HTR-8/SVneo (cell line): ENCODE measurements at regions not wholly inside any gene's neighbourhood (a gene's known extent, or its start where the extent isn't known, plus 50 kb on each side); places are given as distances from the start of the nearest gene placed in this dataset.

Source experiments
- DNase-seq: peaks from one replicate; pipeline ENCODE4 v3.0.0; 2011; ENCODE audit warnings: low spot score, mixed read lengths; ENCODE audit not compliant: insufficient read length
- FAIRE-seq: peaks from 2 replicates; lab custom pipeline; 2011; peaks lifted over from hg19 to GRCh38; lab: Jason Lieb, UNC

DNA sequence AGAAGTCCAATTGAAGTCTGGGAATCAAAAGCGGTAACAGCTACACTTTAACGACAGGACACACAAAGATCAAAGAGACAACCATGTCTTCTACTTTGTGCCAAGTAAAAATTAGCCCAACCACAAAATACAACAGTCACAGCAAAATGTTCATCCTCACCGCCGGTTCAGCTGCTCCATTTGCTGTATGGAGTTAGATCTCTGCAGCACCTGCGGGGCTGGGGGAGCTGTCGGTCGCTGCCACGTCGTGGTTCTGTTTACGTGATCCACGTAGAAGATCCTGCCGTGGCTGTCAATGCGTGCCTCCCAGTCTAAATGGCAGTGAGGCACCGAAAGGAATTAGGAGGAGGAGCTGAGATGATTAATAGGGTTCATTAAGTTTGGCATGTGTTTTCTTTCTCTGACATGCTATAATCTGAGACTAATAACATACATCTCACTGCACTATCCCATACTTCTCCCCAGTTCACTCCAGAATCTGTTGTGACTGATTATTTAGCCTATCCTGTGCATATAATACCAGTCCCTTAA, 136.5 kb upstream of the STK17B start:
- DNase-seq (no peak), FAIRE-seq (no peak)

DNA sequence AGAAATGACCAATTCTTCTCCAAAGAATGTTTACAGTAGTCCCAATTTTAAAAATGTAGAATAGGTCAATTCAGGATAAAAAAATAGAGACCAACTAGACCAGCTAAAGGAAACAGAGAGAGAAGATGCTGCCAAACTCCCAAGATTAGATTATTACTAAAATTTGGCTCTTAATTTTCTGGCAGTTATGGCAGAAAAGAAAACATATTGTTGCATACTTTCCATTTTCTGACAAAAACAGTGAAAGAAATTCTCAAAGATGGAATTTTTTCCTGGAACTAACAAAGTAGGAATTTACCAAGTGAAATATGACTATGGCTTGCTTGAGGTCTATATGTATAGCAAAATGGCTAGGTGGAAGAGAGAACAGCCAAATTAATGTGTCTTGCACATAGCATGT, 138.3 kb upstream of the STK17B start:
- DNase-seq (no peak), FAIRE-seq (no peak)

DNA sequence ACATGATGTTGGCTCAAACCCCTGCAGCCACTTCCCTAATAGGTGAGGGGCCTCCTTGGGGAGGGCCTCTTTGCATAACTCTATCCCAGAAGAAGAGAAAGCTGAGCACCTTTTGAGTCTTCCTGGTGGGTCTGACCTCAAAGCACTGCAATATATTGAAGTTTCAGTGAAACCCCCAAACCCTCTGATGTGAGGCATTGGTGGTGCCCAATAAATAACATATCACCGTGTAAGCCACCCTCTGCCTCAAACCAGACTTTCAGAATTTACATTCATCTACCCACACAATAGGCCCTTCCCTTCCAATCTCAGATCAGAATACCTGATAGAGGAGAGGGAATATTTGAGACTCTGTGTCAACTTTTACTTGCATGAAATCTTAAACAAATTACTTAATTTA, 142.8 kb upstream of the STK17B start:
- FAIRE-seq (no peak), DNase-seq (no peak)

DNA sequence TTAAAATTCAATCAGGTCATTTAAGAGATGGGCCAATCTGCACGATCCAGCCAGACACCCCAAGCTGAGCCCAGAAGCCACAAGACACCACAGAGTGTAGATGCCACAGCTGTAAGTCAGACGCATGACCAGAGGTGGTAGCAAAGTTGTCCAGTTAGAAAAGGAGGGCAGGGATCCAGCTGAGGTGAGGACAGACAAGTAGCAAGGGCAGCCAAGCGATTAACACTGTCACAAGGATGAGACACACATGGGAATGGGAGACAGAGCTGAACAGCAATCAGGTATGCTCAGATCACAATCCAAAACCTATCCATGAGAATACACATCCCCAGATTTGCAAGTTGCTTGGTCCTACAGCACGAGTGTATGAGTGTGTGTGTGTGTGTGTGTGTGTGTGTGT, 143.4 kb upstream of the STK17B start:
- no peak for DNase-seq
- FAIRE-seq, result peak; percentile 80

DNA sequence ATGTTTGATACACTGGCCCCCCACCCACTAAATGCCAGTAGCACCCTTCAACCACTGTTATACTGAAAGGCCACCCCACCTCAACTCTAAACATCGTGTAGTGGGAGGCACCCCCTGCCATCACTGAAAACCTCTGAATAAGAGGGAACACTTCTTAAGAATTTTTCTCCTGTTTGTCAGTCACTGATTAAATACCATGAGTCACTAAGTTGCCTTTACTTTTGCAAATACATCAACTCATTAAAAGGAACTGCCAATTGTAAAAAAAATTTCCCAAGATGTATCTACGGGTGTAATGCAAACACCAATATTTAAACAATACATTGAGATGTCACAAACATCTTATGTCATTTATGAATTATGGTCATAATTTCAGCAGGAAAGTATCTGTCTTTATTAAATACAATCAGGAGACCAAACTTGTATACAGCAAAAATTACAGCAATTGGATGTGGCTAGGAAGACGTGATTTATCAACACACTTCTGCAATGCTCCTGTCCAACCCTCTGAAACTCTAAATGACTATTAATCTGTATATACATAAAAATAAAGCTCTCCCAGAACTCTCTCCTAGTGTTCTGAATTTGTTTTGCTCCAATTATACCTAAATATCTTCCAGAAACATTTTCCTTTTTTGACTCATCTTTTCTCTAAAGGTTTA, 144.1 kb upstream of the STK17B start:
- DNase-seq, result no peak
- FAIRE-seq, result no peak

DNA sequence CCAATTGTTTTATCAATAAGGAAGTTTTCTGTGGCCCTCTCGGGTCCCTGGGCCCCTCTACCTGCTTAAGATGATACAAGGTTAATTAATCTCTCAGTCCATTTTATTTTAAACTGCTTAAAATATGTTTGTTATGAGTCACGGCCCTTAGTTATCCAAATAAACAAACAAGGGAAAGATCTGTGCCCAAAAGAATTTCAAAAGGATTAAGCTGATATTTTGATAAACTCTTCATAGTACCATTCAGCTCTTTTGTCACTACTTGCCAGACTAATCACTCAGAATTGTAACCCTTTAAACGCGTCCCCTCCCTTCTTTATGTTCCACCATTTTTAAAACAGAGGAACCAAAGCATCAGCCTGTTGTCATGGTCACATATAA, 144.7 kb upstream of the STK17B start:
- FAIRE-seq, result no peak

DNA sequence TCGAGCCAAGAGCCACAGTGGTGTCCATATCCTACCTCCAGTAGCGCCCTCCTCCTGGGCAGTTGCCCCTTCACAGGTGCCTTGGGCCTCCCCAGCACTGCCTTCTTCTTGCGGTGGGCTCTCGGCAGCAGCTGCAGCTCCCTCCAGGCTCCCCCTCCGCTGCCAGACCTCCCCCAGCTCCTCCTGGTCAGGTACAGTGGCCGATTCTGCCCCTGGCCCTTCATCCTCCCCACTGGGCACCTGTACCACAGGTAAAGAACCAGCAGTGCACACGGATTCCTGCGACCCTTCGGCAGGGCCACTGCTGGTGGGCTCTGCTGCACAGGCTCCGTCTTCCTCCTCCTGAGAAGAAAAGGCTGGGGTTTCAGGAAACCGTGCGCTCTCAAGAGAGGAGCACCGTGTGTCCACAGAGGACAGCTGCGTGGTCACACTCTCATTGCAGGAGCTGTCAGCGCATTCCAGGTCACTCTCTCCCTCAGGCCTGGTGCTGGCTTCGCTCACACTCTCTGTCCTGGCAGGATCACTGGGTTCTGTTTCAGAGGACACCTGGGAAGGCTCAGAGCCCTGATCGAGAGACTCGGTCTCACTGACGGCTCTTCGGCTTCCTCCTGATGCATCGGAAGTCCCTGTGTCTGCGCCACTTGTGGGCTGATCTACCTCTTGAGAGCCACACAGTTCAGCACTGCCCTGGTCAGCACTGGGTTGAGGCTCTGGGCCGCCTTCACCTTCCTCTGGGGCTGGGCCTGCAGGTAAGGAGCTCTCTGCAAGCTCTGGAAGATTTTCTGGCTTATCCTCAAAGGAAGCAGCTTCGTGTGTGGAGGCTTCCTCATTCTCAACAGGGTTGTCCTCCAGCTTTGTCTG, 147.4 kb upstream of the STK17B start:
- no peak for FAIRE-seq
- no peak for DNase-seq

More for the DNA sequence above, 144.7 kb upstream of the STK17B start:
- DNase-seq, result no peak

DNA sequence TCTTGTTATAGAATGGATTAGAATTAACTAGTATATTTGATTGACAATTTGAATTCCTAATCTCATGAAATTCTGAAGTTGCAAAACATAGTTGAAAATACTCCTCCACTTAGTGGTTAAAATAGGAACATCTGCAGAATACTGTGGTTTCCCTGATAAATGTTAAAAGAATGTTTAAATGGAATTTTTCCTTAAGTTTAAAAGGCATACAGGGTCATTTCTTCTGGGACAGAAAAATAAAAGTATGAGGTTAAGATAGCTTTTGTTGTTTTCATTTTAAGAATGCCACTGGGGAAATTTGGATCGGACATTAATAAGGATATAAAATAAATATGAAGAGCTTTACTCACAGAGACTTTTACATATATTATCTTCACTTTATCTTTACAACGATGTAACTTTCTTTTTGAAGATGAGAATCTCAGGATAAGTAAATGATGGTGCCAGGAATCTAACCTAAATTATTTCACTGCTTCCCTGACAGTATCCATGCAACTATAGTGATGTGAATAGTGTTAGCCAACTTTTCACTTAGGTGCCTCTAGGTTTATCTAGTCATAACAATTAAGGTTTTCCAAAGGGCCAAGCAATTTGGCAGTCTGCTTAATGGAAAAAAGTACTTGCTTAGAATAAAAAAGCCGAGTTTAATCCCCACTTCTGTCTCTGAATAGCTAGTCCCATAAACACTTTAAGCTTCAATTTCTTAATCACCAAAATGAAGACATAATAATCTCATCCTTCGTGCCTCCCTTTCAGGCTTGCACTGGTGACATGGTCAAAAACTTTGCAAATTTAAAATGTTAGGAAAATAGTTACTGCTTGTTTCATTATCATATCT, 151.8 kb upstream of the STK17B start:
- FAIRE-seq (no peak), DNase-seq (peak; percentile 17)

DNA sequence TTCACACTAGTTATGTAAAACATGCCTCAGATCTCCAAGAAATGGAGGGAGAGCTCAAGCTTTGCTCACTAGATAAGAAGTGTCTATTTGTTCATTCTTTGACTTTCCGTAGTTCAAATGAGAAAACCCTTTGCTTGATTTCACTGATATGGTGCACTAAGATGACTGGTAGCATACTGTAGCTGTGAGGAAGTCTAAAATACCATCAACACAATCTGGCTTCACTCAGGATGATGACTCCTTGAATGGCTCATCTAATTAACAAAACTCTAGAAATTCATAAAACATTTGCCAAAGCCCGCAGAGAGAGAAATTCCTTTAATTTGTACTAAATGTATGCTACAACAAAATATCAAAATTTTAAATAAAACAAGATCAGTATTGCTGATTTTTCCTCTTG, 152.8 kb upstream of the STK17B start:
- DNase-seq (no peak), FAIRE-seq (no peak)

DNA sequence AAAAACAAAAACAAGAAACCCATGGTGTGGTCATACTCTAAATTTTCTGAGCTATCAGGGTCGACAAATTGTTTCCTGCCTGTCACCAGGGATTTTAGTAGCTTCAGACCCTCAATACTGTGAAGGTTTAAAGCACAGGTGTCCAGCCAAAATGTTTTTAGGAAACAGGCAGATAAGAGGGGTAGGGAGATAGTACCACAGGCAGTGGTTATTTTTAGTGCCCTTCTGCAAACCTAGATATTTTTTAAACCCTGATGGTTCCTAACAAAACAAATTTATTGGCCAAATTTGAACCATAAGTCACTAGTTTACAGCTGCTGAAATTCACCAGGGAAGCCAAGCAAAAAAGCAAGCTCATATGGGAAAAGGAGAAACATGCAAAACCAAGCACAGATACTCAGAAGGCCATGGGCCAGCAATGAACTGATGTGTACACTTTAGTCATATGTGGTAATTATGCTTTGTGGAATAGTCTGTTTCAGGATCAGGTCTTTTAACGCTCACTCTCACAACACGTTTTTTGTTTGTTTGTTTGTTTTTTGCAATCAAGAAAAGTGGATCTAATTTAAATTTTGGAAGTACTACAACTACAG, 156.8 kb upstream of the STK17B start:
- FAIRE-seq (peak; percentile 42), DNase-seq (no peak)

DNA sequence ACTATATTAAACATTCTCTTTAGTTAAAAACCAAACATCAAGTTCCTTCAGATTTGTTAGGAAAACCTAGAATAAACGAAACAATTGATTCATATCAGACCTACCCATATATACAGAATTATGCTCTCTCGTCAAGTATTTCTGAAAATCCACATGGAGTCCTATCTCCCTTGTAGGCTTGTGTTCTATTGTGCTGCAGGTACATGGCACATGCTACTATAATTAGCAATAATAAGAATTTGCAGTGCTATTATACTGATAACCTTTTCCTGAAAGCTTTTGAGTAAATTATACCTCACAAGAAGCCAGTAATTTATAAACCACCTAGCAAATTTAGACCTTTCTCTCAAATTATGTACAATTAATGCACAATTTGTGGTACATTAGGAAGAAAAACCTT, 158.6 kb upstream of the STK17B start:
- DNase-seq (no peak), FAIRE-seq (no peak)

DNA sequence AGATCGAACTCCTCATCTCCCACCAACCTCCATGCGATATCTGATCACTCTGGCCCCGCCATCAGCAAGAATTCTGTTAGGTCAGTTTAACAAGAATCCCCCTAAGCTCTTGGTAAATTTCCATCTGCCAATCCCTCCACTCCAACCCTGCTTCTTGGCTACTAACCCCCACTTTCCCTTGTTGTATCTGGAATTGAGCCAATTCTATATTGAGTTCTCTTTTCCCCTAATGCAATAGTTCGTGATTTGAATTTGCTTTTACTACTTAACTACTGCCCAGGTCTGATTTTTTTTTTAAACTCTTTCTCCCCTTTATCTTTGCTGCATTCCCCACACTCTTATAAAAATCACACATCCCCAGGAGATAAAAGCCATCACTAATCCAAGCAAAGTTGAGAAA, 159.3 kb upstream of the STK17B start:
- FAIRE-seq (no peak), DNase-seq (no peak)

DNA sequence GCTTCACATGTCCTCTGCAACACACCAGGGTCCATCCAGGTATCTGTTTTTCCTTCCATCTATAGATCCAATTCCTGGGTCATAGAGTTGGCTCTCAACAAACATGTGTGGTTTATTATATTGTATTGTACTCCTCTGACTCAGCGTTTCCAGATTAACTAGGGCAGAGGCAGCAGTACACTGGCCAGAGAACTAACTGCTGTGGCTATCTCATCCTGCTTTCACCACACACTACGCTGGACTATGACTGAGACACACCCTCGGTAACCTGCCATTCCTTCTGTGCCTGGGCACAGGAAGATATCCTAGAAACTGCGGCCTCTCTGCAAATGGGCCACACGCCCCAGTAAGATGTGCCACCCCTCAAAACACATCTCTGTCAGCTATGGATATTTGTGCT, 159.8 kb upstream of the STK17B start:
- no peak for DNase-seq

DNA sequence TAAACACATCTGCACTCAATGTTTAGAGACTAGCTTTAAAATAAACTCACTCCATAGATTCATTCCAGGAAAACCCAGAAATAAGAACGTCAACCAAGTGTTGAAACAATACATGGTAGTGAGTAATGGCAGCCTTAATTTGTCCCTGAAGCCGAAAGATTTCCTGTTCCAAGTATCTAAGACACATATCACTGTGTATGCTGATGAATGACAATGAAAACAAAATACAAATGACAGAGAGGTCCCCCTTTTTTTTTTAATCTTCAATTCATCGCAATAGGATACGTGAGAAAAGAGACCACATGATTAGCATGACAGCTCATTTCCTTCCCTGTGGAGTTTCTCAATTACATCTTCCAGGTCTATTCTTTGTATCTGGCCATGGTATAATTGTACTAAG, 160.5 kb upstream of the STK17B start:
- FAIRE-seq (no peak), DNase-seq (no peak)

More for the DNA sequence above, 159.8 kb upstream of the STK17B start:
- no peak for FAIRE-seq

DNA sequence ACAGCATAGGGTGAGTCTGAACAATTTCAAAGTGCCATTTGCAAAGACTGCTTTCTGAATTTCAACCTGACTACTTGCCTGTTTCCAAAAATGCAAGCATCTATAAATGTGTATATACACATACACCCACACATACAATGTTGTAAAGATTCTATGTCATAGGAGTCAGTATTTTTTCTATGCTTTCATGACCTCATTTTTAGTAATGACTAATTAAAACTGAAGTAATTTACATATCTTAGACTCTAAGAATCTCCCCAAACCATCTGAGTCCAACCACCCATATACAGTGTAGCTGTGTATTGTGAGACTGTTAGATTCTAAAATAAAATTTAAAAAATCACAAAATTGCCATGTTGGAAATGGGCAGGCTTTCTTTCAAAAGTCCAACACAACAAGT, 162.0 kb upstream of the STK17B start:
- FAIRE-seq (no peak), DNase-seq (no peak)

DNA sequence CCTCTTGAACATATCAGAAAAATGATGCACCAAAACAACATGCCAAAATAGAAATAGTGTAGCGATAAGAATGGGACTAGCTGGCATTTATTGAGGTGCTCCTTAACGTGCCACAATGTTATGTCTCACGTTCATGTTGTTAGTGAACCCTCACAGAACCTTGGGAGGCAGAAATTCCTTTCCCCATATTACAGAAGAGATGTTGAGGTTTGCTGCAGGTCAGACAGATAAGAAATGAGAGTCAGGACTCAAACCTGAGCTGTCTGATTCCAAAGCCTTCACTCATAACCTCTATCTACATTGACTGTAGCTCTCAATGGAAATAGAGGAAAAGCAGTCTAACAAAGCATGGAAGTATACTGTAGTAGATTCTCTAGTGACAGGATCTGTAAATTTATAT, 163.3 kb upstream of the STK17B start:
- FAIRE-seq (no peak), DNase-seq (no peak)

DNA sequence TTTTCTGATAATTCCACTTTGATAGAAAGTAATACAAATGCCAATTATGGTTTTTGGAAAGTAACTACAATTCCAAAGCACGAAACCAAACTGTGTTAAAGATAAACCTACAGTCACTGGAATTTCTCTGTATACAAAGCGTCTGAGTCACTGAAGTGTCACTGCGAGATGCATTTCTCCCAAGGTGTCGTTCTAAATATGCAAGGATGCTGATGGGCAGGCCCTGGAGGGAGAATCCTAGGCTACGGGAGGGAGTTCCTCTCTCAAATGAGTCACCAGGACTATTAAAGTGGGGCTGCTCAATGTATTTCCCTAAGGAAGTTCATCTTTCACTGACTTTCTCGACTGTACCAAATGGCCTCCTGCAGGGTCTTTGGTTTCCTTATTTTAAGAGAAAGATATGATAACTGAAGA, 163.8 kb upstream of the STK17B start:
- peak; percentile 38 for FAIRE-seq
- DNase-seq, result peak; percentile 49

DNA sequence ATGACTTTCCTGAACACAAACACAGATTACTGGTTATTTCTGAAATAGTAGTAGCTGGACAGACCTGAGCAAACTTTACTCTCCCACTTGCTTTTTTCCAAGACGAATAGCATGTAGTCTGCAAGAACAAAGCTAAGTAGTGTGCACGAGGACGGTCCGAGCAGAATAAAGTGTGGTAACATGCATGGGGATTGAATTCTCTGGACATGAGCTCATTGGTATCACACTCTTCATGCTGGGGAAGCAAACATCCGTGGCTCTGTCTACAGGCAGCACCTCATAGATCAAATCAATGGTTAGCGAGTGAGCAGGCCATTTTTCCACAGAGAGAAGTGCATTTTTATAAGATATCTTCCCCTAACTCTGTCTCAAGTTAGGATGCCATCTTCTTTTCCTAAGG, 164.8 kb upstream of the STK17B start:
- DNase-seq, result no peak
- FAIRE-seq, result no peak

DNA sequence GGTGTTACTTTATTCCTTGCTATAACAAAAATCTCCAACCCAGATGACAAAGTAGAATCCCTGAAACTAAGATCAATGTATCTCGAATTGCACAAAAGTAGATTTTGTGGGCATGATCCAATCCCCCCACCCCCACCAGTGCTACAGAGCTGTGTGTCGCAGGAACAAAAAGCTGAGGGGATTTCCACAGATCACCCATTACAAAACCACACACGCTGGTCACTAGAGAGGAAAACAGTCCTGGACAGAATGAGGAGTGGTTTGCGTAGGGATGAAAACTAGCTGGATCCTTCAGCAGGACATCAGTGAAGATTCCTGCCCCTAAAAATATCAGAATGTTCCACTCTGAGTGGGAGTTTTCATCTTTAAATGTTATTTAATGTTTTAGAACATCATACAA, 165.3 kb upstream of the STK17B start:
- no peak for FAIRE-seq

DNA sequence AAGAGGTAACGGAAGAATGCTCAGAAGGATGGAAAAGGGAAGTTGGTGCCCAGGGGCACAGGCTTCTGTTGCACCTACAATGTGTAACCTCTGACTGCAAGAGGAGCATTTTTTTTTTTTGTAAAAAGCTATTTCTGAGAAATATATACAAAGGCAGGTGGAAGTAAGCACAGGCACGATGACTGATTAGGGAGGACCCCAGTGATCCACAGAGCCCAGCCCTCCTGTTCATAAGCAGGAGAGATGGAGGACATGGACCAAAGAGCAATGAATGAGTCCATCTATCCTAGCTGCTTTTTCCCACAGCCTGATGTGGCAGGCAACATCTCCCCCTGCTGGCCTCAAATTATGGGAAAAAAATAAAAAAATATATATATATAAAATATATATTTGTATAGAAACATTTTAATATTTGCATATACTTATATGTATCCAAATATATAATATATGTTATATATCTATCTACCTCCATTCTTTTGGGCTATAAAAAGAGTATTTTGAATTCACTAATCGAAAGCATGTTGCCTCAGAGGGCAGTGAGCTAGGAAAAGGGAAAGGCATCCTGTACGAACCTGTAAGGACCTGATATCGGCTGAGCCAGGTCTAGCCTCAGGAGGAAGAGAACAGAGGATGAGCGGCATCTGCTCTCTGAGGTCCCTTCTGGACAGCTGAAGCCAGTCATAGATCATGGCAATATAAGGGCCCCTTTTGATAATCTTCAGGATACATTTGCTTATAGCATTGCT, 166.0 kb upstream of the STK17B start:
- FAIRE-seq, result peak; percentile 13

More for the DNA sequence above, 165.3 kb upstream of the STK17B start:
- DNase-seq, result no peak

More for the DNA sequence above, 166.0 kb upstream of the STK17B start:
- DNase-seq, result no peak
